K562 (cell line): ENCODE measurements at regions not wholly inside any gene's neighbourhood (a gene's known extent, or its start where the extent isn't known, plus 50 kb on each side); places are given as distances from the start of the nearest gene placed in this dataset.

Experiments
- ATAC-seq: fragments of 200-7000 bp; cut with Tn5 transposase; 3 replicates; pipeline ENCODE4 v1.9.1; 2020; ENCODE audit warnings: moderate library complexity
- BruUV-seq: library from RNA; stranded (reverse); fragments of 400-500 nt; replicated peaks from 2 replicates; lab custom pipeline; 2021; lab: Mats Ljungman, UMichigan
- CTCF ChIA-PET: fragments of 300-600 bp; formaldehyde crosslinking; extraction: SDS; loops from one replicate; lab custom pipeline; 2021; ENCODE audit warnings: low intra/inter-chr PET ratio; lab: Yijun Ruan, JAX
- POLR2A ChIA-PET: fragments of 300-600, 350-650 bp; sonication (Branson Sonifier 250); formaldehyde crosslinking; extraction: SDS; loops from one replicate; lab custom pipeline; 2021; ENCODE audit warnings: antibody characterized with exemption, inconsistent platforms; lab: Yijun Ruan, JAX
- DNase-seq, 4 experiments: peaks; one replicate each; pipeline versions ENCODE4 v3.0.0 to v3.0.0-alpha.2; 2011 to 2018; ENCODE audit warnings: low spot score in 3 of 4, mixed read lengths in 3 of 4; ENCODE audit errors: extremely low read depth in 1 of 4
- FAIRE-seq: peaks from 2 replicates; lab custom pipeline; 2011; peaks lifted over from hg19 to GRCh38; lab: Jason Lieb, UNC
- H2AFZ ChIP-seq: 2 replicates; pipeline ENCODE4 v1.6.0; 2011; ENCODE audit warnings: low read depth, low read length, control low read depth, inconsistent platforms
- H3K27ac ChIP-seq: fragments of 200-600 bp; 3 replicates; pipeline ENCODE4 v1.8.0; 2011; ENCODE audit warnings: low read depth, mild to moderate bottlenecking, control low read depth, inconsistent platforms, low read length, moderate library complexity, mixed read lengths; ENCODE audit errors: extremely low read depth
- H3K27me3 ChIP-seq, 2 experiments: fragments of 300-600 bp in 1 of 2; 2 replicates in 1 of 2; 3 replicates in 1 of 2; pipeline versions ENCODE4 v1.6.0 to v1.8.0; 2011; ENCODE audit warnings: inconsistent platforms in 2 of 2, low read length in 2 of 2, mild to moderate bottlenecking in 1 of 2, mixed read lengths in 1 of 2, moderate library complexity in 1 of 2; ENCODE audit not compliant: control insufficient read depth in 2 of 2, insufficient read depth in 2 of 2
- H3K36me3 ChIP-seq: fragments of 300-600 bp; 3 replicates; pipeline ENCODE4 v1.8.0; 2011; ENCODE audit warnings: mild to moderate bottlenecking, low read length, inconsistent platforms; ENCODE audit not compliant: control insufficient read depth, insufficient read depth
- H3K4me1 ChIP-seq, 2 experiments: fragments of 200-600 bp in 1 of 2; replicated peaks in 1 of 2; 2 replicates in 1 of 2; 3 replicates in 1 of 2; pipeline versions ENCODE4 v1.5.1 to v1.8.0; 2011; ENCODE audit warnings: inconsistent platforms in 2 of 2, low read length in 2 of 2, mild to moderate bottlenecking in 1 of 2, mixed read lengths in 1 of 2, moderate library complexity in 1 of 2; ENCODE audit not compliant: control insufficient read depth in 2 of 2, insufficient read depth in 2 of 2
- H3K4me2 ChIP-seq: 2 replicates; pipeline ENCODE4 v1.6.1; 2011; ENCODE audit warnings: low read length, control low read depth, inconsistent platforms, mixed read lengths; ENCODE audit not compliant: insufficient read depth
- H3K4me3 ChIP-seq: fragments of 200-600 bp; sonication (generic), shearing (Covaris generic); 2 replicates; pipeline ENCODE4 v1.5.1; 2016; ENCODE audit warnings: control low read depth, inconsistent platforms
- H3K79me2 ChIP-seq: fragments of 200-600 bp; 3 replicates; pipeline ENCODE4 v1.8.0; 2011; ENCODE audit warnings: low read length, inconsistent platforms; ENCODE audit not compliant: control insufficient read depth, insufficient read depth
- H3K9ac ChIP-seq, 2 experiments: 2 replicates each; pipeline versions ENCODE4 v1.6.0 to v1.6.1; 2011; ENCODE audit warnings: low read depth in 2 of 2, low read length in 2 of 2, control low read depth in 1 of 2, inconsistent platforms in 1 of 2, mild to moderate bottlenecking in 1 of 2, mixed read lengths in 1 of 2; ENCODE audit not compliant: insufficient read depth in 1 of 2
- H3K9me1 ChIP-seq: one replicate; pipeline ENCODE4 v1.6.0; 2011; ENCODE audit warnings: inconsistent platforms, mild to moderate bottlenecking, low read length, moderate library complexity; ENCODE audit not compliant: control insufficient read depth, insufficient read depth
- H3K9me3 ChIP-seq: replicated peaks from 2 replicates; pipeline ENCODE4 v1.5.1; 2011; ENCODE audit warnings: low read depth, low read length, inconsistent platforms; ENCODE audit not compliant: control insufficient read depth, insufficient read depth
- H4K20me1 ChIP-seq: replicated peaks from 2 replicates; pipeline ENCODE4 v1.6.1; 2011; ENCODE audit warnings: low read length, inconsistent platforms, mixed read lengths; ENCODE audit not compliant: control insufficient read depth, insufficient read depth
- NFYB ChIP-seq: IDR thresholded peaks from 2 replicates; pipeline ENCODE4 v1.6.1; 2011; ENCODE audit warnings: mild to moderate bottlenecking, moderate library complexity; ENCODE audit not compliant: insufficient read length; ENCODE audit errors: extremely low read depth
- ZEB2 ChIP-seq: fragments of 450-650 bp; IDR thresholded peaks from 2 replicates; pipeline ENCODE4 v1.6.1; 2016
- ZNF583 ChIP-seq: fragments of 250-450 bp; sonication (Bioruptor Pico); IDR thresholded peaks from 2 replicates; pipeline ENCODE4 v1.4.0; 2020
- in situ Hi-C: fragments of 300-500 bp; cut with MboI; formaldehyde crosslinking; loops from 4 replicates; pipeline ENCODE4 v1.15.0; 2018; ENCODE audit warnings: inconsistent platforms, mixed read lengths
- intact Hi-C: fragments of 100-400 bp; cut with micrococcal nuclease; formaldehyde crosslinking; loops from 2 replicates; pipeline ENCODE4 v1.14.2; 2022
- TF ChIP-seq, protein P1 (sequence below): fragments of 450-650 bp; IDR thresholded peaks from 2 replicates; pipeline ENCODE4 v1.6.1; 2016; ENCODE audit warnings: low read depth
- TF ChIP-seq, protein P2 (sequence below): fragments of 450-650 bp; formaldehyde crosslinking; IDR thresholded peaks from 2 replicates; pipeline ENCODE4 v1.4.0; 2022; ENCODE audit warnings: mild to moderate bottlenecking, moderate library complexity
- TF ChIP-seq, protein P3 (sequence below): sonication (generic); formaldehyde crosslinking; IDR thresholded peaks from 2 replicates; pipeline ENCODE4 v1.8.1; 2023; ENCODE audit warnings: mild to moderate bottlenecking, missing genetic modification reagents
- TF ChIP-seq, protein P4 (sequence below), 2 experiments: fragments of 200-800 bp in 1 of 2; sonication (Bioruptor generic) in 1 of 2; sonication (generic) in 1 of 2; formaldehyde crosslinking in 1 of 2; IDR thresholded peaks in 1 of 2; conservative IDR thresholded peaks in 1 of 2; 2 replicates each; pipeline versions ENCODE4 v1.5.0 to v1.6.1; 2016 to 2020; ENCODE audit warnings: missing compliant biosample characterization in 1 of 2, missing genetic modification characterization in 1 of 2, missing genetic modification reagents in 1 of 2

DNA sequence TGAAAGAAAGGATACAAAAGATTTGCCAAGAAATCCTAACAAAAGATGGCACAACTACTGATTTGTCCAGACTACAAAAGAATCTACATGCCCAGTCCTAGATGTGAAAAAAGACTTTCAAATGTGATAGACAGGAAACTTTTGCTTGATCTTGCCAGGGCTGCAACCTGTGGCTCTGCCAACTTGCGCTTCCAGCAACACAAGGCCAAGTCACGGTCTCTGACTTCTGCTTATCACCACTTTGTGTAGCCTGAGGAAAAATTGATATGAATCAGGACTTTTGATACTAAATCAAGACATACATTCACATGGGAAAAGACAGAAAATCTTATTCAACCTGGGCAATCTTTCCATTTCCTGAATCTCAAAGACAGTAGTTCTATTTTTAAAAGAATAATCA, 366.0 kb downstream of the RAB38 start (continued):
- TF ChIP-seq, protein P1, sequence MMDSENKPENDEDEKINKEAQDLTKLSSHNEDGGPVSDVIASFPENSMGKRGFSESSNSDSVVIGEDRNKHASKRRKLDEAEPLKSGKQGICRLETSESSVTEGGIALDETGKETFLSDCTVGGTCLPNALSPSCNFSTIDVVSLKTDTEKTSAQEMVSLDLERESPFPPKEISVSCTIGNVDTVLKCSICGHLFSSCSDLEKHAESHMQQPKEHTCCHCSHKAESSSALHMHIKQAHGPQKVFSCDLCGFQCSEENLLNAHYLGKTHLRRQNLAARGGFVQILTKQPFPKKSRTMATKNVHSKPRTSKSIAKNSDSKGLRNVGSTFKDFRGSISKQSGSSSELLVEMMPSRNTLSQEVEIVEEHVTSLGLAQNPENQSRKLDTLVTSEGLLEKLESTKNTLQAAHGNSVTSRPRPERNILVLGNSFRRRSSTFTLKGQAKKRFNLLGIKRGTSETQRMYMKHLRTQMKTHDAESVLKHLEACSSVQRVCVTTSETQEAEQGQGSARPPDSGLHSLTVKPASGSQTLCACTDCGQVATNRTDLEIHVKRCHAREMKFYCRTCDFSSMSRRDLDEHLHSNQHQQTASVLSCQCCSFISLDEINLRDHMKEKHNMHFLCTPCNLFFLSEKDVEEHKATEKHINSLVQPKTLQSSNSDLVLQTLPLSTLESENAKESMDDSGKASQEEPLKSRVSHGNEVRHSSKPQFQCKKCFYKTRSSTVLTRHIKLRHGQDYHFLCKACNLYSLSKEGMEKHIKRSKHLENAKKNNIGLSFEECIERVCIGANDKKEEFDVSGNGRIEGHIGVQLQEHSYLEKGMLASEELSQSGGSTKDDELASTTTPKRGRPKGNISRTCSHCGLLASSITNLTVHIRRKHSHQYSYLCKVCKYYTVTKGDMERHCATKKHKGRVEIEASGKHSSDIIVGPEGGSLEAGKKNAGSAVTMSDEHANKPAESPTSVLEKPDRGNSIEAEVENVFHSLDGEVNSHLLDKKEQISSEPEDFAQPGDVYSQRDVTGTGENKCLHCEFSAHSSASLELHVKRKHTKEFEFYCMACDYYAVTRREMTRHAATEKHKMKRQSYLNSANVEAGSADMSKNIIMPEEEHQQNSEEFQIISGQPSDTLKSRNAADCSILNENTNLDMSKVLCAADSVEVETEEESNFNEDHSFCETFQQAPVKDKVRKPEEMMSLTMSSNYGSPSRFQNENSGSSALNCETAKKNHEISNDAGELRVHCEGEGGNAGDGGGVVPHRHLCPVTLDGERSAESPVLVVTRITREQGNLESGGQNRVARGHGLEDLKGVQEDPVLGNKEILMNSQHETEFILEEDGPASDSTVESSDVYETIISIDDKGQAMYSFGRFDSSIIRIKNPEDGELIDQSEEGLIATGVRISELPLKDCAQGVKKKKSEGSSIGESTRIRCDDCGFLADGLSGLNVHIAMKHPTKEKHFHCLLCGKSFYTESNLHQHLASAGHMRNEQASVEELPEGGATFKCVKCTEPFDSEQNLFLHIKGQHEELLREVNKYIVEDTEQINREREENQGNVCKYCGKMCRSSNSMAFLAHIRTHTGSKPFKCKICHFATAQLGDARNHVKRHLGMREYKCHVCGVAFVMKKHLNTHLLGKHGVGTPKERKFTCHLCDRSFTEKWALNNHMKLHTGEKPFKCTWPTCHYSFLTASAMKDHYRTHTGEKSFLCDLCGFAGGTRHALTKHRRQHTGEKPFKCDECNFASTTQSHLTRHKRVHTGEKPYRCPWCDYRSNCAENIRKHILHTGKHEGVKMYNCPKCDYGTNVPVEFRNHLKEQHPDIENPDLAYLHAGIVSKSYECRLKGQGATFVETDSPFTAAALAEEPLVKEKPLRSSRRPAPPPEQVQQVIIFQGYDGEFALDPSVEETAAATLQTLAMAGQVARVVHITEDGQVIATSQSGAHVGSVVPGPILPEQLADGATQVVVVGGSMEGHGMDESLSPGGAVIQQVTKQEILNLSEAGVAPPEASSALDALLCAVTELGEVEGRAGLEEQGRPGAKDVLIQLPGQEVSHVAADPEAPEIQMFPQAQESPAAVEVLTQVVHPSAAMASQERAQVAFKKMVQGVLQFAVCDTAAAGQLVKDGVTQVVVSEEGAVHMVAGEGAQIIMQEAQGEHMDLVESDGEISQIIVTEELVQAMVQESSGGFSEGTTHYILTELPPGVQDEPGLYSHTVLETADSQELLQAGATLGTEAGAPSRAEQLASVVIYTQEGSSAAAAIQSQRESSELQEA = no peak
- TF ChIP-seq ZNF583 = no peak

DNA sequence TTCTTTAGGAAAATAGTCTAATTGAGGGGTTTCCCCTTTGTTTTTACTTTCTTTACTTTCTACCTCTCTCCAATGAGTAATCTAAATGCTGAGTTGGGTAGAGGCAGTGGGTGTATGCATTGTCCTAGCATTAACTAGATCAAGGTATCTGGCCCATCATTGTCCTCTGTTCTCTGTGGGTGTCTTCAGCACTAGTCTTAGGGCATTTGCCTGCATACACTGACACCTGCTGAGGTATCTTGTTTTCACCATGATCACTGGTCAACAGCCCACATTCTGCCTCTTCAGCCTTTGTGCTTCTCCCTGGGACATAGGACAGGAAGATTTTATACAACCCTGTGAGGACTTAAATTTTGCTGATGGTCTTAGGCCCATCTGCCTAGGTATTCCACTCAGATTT, 371.1 kb downstream of the RAB38 start:
- H3K4me1 ChIP-seq = no peaks in the 10 kb centered on the region
- intact Hi-C loops = no loop called here
- TF ChIP-seq, protein P2, sequence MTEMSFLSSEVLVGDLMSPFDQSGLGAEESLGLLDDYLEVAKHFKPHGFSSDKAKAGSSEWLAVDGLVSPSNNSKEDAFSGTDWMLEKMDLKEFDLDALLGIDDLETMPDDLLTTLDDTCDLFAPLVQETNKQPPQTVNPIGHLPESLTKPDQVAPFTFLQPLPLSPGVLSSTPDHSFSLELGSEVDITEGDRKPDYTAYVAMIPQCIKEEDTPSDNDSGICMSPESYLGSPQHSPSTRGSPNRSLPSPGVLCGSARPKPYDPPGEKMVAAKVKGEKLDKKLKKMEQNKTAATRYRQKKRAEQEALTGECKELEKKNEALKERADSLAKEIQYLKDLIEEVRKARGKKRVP = no peak
- no peak for TF ChIP-seq ZEB2
- no peak for TF ChIP-seq NFYB
- TF ChIP-seq, protein P3, sequence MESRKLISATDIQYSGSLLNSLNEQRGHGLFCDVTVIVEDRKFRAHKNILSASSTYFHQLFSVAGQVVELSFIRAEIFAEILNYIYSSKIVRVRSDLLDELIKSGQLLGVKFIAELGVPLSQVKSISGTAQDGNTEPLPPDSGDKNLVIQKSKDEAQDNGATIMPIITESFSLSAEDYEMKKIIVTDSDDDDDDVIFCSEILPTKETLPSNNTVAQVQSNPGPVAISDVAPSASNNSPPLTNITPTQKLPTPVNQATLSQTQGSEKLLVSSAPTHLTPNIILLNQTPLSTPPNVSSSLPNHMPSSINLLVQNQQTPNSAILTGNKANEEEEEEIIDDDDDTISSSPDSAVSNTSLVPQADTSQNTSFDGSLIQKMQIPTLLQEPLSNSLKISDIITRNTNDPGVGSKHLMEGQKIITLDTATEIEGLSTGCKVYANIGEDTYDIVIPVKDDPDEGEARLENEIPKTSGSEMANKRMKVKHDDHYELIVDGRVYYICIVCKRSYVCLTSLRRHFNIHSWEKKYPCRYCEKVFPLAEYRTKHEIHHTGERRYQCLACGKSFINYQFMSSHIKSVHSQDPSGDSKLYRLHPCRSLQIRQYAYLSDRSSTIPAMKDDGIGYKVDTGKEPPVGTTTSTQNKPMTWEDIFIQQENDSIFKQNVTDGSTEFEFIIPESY (CRISPR knock-in tag) = no peak
- TF ChIP-seq, protein P4, sequence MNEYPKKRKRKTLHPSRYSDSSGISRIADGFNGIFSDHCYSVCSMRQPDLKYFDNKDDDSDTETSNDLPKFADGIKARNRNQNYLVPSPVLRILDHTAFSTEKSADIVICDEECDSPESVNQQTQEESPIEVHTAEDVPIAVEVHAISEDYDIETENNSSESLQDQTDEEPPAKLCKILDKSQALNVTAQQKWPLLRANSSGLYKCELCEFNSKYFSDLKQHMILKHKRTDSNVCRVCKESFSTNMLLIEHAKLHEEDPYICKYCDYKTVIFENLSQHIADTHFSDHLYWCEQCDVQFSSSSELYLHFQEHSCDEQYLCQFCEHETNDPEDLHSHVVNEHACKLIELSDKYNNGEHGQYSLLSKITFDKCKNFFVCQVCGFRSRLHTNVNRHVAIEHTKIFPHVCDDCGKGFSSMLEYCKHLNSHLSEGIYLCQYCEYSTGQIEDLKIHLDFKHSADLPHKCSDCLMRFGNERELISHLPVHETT (CRISPR knock-in tag; conservative IDR thresholded peaks at IDR 0.05 in 1 of 2, IDR thresholded peaks at IDR 0.05 in 1 of 2) = no peak

More for the DNA sequence above, 371.1 kb downstream of the RAB38 start:
- DNase-seq (no peak), ATAC-seq (no peak), FAIRE-seq (no peak)
- H2AFZ ChIP-seq = no peak overlapping the region
- H3K9me1 ChIP-seq = no peaks in the 10 kb centered on the region
- no peaks in the 10 kb centered on the region for H3K36me3 ChIP-seq
- no TSS peak for BruUV-seq
- H3K4me3 ChIP-seq = no peak overlapping the region
- H3K79me2 ChIP-seq = no peaks in the 10 kb centered on the region
- H3K4me2 ChIP-seq = no peak overlapping the region
- no peaks in the 10 kb centered on the region for H4K20me1 ChIP-seq
- ChIA-PET POLR2A (no interaction called here), CTCF (no interaction called here)
- H3K9ac ChIP-seq = no peak overlapping the region
- H3K27ac ChIP-seq = no peak overlapping the region
- no peaks in the 10 kb centered on the region for H3K27me3 ChIP-seq
- no peaks in the 10 kb centered on the region for H3K9me3 ChIP-seq
- in situ Hi-C loops = no loop called here
